Coronary artery (tissue), 2 donors: ENCODE measurements at regions not wholly inside any gene's neighbourhood (a gene's known extent, or its start where the extent isn't known, plus 50 kb on each side); places are given as distances from the start of the nearest gene placed in this dataset.

Source experiments
- DNase-seq: peaks from one replicate; pipeline ENCODE4 v3.0.0-alpha.2; 2017; ENCODE audit warnings: low spot score
- H3K27ac ChIP-seq, 2 donors: fragments of 200-600 bp; sonication (generic); one replicate each; pipeline ENCODE4 v1.5.1; 2016 to 2019
- H3K4me3 ChIP-seq: fragments of 200-600 bp; sonication (generic); 2 replicates; pipeline ENCODE4 v1.5.1; 2016; ENCODE audit warnings: mild to moderate bottlenecking, moderate library complexity
- TF ChIP-seq, protein P1 (sequence below): fragments of 200-600 bp; sonication (generic); IDR thresholded peaks from one replicate; pipeline ENCODE4 v1.5.1; 2019; ENCODE audit warnings: antibody characterized with exemption

DNA sequence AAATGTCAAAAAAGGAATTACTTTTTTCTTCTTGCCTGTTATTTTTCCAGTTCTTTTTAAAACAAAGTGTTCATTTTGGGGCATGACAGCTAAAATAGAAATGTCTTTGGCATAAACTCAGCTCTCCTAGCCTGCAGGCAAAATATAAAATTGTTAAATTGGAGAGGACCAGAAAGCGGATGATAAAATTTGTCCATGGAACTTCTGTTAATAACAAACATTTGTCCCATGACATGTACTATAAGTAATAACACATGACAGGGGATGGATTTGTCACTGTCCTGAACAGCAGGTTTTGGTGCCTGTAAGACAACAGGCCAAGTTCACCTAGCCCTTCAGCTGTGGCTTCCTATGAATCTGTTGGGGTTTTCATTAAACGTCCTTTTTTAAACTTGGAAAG is 184.0 kb upstream of the TTC29 start:
- Histone ChIP-seq H3K4me3 (no peak overlapping the region), H3K27ac (peak overlapping the region; percentile 8 to 13)
- TF ChIP-seq, protein P1, sequence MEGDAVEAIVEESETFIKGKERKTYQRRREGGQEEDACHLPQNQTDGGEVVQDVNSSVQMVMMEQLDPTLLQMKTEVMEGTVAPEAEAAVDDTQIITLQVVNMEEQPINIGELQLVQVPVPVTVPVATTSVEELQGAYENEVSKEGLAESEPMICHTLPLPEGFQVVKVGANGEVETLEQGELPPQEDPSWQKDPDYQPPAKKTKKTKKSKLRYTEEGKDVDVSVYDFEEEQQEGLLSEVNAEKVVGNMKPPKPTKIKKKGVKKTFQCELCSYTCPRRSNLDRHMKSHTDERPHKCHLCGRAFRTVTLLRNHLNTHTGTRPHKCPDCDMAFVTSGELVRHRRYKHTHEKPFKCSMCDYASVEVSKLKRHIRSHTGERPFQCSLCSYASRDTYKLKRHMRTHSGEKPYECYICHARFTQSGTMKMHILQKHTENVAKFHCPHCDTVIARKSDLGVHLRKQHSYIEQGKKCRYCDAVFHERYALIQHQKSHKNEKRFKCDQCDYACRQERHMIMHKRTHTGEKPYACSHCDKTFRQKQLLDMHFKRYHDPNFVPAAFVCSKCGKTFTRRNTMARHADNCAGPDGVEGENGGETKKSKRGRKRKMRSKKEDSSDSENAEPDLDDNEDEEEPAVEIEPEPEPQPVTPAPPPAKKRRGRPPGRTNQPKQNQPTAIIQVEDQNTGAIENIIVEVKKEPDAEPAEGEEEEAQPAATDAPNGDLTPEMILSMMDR, result no peak
- no peak for DNase-seq

DNA sequence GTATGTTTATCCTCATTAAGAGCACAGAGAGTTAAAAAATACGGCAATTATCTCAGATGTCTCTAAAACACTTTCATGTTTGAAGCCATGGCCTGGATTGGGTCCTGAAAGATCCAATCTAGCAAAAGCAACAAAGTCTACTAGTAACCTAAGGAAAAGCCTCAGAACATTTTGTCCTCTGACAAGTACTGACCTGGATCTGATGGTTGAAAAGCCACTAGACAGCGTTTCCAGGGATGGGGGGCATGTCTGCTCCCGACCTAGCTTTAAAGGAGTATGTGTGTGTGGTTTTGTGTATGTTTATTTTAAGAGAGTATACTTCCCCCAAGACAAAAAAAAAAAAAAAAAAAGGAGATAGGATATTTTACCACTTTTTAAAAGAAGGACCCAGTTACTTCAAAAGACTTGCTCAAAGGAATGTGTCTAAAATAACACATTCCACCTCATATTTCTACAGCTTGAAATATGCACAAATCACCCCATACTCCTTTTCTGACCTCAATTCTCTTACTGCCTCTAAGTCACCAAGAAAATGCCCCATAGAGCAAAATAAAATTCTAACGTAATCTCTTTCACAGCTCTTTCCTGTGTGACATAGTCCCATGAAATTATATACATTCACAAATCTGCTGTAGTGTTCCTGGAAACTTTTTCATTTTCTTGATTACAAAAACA is 189.0 kb upstream of the TTC29 start:
- Histone ChIP-seq H3K4me3 (no peak overlapping the region), H3K27ac (no peak overlapping the region)
- TF ChIP-seq, protein P1, result no peak
- no peak for DNase-seq

DNA sequence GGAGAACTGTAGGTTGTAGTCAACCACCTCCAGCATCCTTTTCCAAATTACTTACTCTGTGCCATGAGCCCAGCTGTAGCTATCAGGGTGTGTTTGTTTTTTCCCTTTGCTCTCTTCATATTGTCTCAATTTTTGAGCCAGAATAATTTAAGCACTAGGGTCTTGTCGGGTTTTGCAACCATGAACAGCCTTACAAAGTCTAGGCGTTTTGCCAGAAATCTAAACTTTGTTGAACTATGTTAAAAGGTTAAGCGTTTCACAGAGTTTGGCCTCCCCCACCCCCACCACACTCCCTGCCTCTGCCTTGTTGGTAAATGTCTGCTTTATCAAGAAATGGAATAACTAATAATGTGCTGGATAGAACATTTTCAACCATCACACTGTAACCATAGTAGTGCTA is 190.6 kb upstream of the TTC29 start:
- DNase-seq, result no peak
- no peak overlapping the region for H3K4me3 ChIP-seq
- peak overlapping the region; percentile 0 to 12 for H3K27ac ChIP-seq
- TF ChIP-seq, protein P1, result no peak

DNA sequence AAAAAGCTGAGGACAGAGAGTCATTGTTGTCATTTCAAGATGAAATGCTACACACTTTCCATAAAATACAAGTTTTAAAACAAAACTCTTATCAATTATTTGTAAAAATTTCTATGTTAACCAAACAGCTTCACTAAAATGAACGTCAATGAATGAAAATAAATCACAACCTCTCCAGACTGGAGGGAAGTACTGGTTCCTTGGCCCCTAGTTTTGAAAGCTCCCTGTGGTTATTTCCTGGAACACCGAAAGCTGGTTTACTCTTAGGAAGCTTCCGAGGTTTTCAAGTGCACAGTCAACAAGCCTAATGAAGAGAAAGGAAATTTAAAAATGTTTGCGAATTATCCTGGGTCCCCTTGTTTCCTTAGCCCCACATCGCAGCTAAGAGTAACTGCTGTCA is 191.1 kb upstream of the TTC29 start:
- TF ChIP-seq, protein P1, result no peak
- Histone ChIP-seq H3K27ac (peak overlapping the region in 1 of 2 donors; percentile 0), H3K4me3 (no peak overlapping the region)
- DNase-seq, result no peak

DNA sequence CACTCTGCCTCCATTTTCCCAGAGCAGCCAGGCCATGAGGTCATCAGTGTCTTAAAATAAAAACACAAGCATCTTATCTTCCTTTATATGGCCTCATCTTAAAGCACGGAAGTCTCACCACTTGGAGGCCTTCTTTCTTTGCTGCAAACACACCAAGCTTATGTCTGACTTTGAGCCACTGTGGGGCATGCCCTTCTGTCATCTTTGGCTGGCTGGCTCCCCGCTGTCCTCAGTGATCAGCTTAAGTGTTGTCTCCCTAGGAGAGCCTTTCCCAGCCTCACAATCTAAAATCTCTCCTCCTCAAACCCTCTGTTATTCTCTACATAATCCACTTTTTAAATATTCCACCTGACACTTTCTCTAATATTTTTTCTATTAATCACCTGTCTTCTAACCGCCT is 191.6 kb upstream of the TTC29 start:
- DNase-seq, result no peak
- TF ChIP-seq, protein P1, result no peak
- H3K27ac ChIP-seq, result no peak overlapping the region
- no peak overlapping the region for H3K4me3 ChIP-seq

DNA sequence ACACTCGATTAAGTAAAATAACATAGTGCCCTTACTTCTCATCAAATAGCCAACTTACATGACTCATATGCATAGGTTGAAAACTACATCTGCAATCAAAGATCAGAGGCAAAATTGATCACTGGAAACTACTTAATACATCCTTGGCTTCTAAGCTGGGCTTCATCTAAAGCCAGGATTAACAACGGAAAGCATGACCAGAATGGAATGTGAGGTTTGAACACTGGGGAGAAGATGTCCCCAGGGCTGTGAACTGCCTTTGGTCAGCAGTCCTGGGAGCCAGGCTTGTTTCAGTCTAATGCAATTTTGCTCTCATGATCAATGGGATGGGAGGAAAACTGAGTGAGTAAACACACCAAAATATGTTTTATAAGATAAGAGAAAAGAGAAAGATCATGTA is 192.5 kb upstream of the TTC29 start:
- H3K27ac ChIP-seq, result no peak overlapping the region
- no peak overlapping the region for H3K4me3 ChIP-seq
- TF ChIP-seq, protein P1, result no peak
- DNase-seq, result no peak

DNA sequence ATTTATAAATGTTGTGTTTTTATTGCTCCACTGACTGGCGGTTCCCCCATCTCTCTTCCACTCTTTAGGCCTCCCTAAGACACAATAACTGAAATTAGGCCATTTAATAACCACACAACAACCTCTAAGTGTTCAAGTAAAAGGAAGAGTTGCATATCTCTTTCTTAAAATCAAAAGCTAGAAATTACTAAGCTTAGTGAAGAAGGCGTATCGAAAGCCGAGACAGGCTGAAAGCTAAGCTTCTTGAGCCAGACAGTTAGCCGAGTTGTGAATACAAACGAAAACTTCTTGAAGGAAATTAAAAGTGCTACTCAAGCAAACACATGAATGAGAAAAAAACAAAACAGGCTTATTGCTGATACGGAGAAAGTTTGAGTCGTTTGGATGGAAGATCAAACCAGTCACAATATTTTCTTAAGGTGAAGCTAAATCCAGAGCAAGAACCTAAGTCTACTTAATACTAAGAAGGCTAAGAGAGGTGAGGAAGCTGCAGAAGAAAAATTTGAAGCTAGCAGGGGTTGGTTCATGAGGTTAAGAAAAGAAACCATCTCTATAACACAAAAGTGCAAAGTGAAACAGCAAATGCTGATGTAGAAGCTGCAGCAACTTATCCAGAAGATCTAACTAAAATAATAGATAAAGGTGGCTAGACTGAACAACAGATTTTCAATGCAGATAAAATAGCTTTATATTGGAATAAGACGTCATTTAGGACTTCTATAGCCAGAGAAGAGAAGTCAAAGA is 194.0 kb upstream of the TTC29 start:
- H3K4me3 ChIP-seq, result no peak overlapping the region
- no peak for DNase-seq
- H3K27ac ChIP-seq, result no peak overlapping the region
- TF ChIP-seq, protein P1, result no peak
